Naive thymus-derived CD8-positive, alpha-beta T cell (primary cell): ENCODE measurements at regions not wholly inside any gene's neighbourhood (a gene's known extent, or its start where the extent isn't known, plus 50 kb on each side); places are given as distances from the start of the nearest gene placed in this dataset.

Experiments used
- ATAC-seq, 2 donors: fragments of 150-1000 bp; cut with Tn5 transposase in 1 of 2; sonication (Bioruptor Pico), chemical (Tn5 transposase) in 1 of 2; 1 replicate in 1 of 2; 2 replicates in 1 of 2; pipeline ENCODE4 v1.10.0; 2021; ENCODE audit warnings: mild to moderate bottlenecking in 2 of 2, moderate library complexity in 2 of 2
- POLR2A ChIA-PET: fragments of 350-600 bp; sonication (Branson Sonifier 250); formaldehyde crosslinking; loops from one replicate; lab custom pipeline; 2021; ENCODE audit warnings: antibody characterized with exemption; lab: Charles Lee
- DNase-seq, 10 donors: peaks; one replicate each; pipeline versions ENCODE4 v3.0.0 to v3.0.0-alpha.2; 2020 to 2022
- H3K27ac Mint-ChIP-seq, 10 donors: one replicate each; pipeline ENCODE4 v1.8.0; 2020 to 2022; ENCODE audit warnings: mild to moderate bottlenecking in 10 of 10, mixed read lengths in 10 of 10, moderate library complexity in 4 of 10, inconsistent platforms in 1 of 10
- H3K27me3 Mint-ChIP-seq, 5 donors: one replicate each; pipeline ENCODE4 v1.8.0; 2021 to 2022; ENCODE audit warnings: mixed read lengths in 5 of 5
- H3K36me3 Mint-ChIP-seq, 3 donors: one replicate each; pipeline ENCODE4 v1.8.0; 2020 to 2022; ENCODE audit warnings: mixed read lengths in 3 of 3, mild to moderate bottlenecking in 2 of 3, inconsistent platforms in 1 of 3
- H3K4me1 Mint-ChIP-seq, 4 donors: one replicate each; pipeline ENCODE4 v1.8.0; 2021 to 2022; ENCODE audit warnings: mixed read lengths in 4 of 4
- H3K4me3 Mint-ChIP-seq, 10 donors: one replicate each; pipeline ENCODE4 v1.8.0; 2020 to 2022; ENCODE audit warnings: mild to moderate bottlenecking in 10 of 10, mixed read lengths in 10 of 10, moderate library complexity in 6 of 10, inconsistent platforms in 1 of 10
- H3K9me3 Mint-ChIP-seq, 9 donors: one replicate each; pipeline ENCODE4 v1.8.0; 2020 to 2022; ENCODE audit warnings: mixed read lengths in 9 of 9, mild to moderate bottlenecking in 3 of 9, inconsistent platforms in 1 of 9, moderate library complexity in 1 of 9

DNA sequence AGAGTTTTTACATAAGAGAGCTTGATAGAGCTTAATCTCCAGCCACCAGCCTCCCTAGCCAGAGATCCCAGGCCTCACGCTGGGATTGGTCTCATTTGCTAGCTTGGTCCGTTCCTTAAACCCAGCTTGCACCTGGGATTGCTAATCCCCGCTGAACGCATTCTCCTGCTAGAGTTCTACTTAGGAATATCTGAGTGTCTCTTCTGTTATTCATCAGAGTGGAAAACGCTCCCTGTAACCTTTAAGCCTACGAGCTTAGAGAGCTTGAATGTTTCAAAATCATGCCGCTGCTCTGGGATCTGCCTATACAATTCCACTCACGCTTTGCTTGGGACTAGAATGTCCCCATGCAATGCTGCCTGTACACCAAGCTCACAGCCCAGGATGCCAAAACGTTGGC lies 201.8 kb downstream of the NSG2 start:
- H3K9me3 Mint-ChIP-seq, result peaks cover 5 to 25% (median 14%) of the 10 kb centered on the region in 9 donors
- DNase-seq, result no peak
- no peak overlapping the region for H3K4me3 Mint-ChIP-seq
- H3K27ac Mint-ChIP-seq, result no peak overlapping the region
- no peaks in the 10 kb centered on the region for H3K4me1 Mint-ChIP-seq
- no peak for ATAC-seq
- POLR2A ChIA-PET, result no interaction called here
- H3K36me3 Mint-ChIP-seq, result peaks cover 0 to 5% (median 0%) of the 10 kb centered on the region in 3 donors
- H3K27me3 Mint-ChIP-seq, result peaks cover 0 to 8% (median 3%) of the 10 kb centered on the region in 5 donors

DNA sequence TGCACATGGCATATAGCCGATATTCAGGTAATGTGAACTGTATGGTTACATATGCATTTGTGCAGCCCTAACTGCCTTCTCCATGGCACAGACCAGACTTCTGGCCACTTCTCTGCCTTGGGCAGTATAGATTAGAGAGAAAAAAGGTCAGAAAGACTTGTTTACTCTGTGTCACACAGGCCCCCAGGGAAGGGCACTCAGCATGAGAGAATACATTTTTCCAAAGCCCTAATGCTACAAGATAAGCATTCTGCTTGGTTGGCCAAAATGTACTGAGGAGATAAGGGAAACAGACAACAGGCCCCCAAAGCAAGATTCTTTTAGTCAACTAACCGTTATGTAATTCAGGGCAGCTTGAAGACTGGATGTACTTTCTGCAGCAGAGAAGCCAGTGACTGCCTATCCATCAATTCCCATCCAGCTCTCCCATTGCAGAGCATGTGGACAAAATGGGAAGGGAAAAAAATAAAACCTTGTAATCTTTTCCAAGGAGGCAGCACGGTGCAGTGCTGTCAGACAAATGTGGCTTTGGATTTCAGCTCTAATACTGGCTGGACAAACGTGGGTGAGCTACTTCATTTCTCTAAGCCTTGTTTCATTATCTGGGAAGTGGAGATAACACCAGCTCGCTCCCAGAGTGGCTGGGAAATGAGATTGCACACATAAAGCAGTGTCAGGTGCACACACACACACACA lies 205.9 kb downstream of the NSG2 start:
- Mint-ChIP-seq H3K9me3 (peaks cover 0 to 10% (median 0%) of the 10 kb centered on the region in 9 donors), H3K4me3 (no peak overlapping the region), H3K27ac (no peak overlapping the region), H3K4me1 (no peaks in the 10 kb centered on the region), H3K27me3 (peaks cover 0 to 7% (median 2%) of the 10 kb centered on the region in 5 donors), H3K36me3 (peaks cover 0 to 5% (median 0%) of the 10 kb centered on the region in 3 donors)
- DNase-seq (no peak), ATAC-seq (no peak)
- POLR2A ChIA-PET, result no interaction called here

DNA sequence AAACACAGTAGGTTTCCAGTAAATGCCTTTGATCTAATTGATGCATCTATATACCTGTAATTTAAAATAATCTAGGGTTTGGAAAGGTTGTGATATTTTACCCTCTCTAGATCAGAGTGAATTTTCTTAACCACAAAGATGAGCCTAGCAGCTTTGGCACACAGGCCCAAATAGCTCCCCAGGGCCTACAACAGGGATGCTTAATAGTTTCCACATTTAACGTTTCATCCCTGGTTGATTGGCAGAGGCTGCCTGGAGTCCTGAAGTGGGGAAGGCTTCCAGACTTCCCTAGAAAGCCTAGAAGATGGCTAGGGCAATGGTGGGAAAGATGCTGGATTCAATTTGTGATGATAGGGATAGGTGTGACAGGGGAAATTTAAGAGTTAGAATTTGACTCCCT lies 206.6 kb downstream of the NSG2 start:
- H3K27me3 Mint-ChIP-seq, result peaks cover 2 to 10% (median 4%) of the 10 kb centered on the region in 5 donors
- POLR2A ChIA-PET, result no interaction called here
- no peak for DNase-seq

DNA sequence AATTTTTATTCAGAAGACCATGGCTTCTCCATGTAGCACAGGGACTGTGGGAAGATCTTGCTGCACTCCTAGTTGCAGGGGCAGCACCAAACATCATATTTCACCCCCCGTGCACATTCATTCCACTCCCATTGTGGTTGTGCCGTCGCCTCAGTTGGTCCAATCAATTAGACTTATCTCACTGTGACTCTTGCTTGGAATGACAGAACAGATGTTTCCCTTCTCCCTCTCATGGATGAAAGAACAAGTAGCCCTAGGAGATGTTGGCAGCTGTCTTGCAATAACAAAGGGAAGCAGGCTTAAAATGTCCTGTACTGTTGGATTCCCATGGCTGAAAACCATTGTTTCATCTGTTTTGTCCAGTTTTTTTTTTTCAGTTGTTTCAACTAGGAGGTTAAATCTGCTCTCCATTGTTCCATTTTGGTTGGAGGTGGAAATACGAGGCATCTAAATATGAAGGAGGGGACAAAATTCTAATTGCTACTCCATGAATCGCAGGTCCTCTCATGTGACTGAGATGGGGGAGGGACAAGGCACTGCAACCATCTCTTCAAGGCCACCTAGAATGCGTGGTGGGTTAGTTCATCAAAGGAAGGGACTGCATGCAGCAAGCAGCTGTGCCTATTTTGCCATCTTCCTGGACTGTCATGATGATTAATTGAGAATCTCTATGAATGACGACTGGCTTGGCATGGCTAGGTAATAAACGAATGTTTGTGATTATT lies 214.4 kb downstream of the NSG2 start:
- H3K4me1 Mint-ChIP-seq, result no peaks in the 10 kb centered on the region
- no peak overlapping the region for H3K27ac Mint-ChIP-seq
- H3K36me3 Mint-ChIP-seq, result no peaks in the 10 kb centered on the region
- POLR2A ChIA-PET, result no interaction called here
- H3K9me3 Mint-ChIP-seq, result peaks cover 0 to 6% (median 2%) of the 10 kb centered on the region in 9 donors
- H3K27me3 Mint-ChIP-seq, result peaks cover 4 to 24% (median 13%) of the 10 kb centered on the region in 5 donors
- no peak for ATAC-seq
- H3K4me3 Mint-ChIP-seq, result no peak overlapping the region
- DNase-seq, result no peak

More for the DNA sequence above, 206.6 kb downstream of the NSG2 start:
- Mint-ChIP-seq H3K36me3 (peaks cover 0 to 5% (median 0%) of the 10 kb centered on the region in 3 donors), H3K27ac (no peak overlapping the region), H3K4me1 (no peaks in the 10 kb centered on the region), H3K9me3 (peaks cover 0 to 10% (median 0%) of the 10 kb centered on the region in 9 donors), H3K4me3 (no peak overlapping the region)
- no peak for ATAC-seq

DNA sequence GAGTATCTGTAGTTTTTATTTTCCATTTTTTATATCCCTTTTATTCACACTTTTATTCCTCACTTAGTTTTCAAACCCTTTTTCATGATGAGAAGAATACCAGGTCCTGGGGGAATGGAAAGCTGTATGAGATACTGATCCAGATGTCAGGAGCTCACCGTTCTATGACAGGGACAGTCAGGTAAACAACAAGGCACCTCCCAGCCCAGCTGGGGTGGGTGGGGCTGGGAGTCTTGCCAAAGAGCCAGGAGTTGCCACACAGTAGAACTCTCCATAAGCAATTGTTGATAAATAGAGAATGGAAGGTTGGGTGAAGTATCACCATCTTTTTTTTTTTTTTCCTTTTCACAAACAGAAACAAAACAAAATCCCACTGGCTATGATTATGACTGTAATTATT lies 225.8 kb downstream of the NSG2 start:
- Mint-ChIP-seq H3K9me3 (peaks cover 0 to 24% (median 7%) of the 10 kb centered on the region in 9 donors), H3K36me3 (no peaks in the 10 kb centered on the region), H3K4me3 (no peak overlapping the region), H3K27me3 (peaks cover 0 to 6% (median 0%) of the 10 kb centered on the region in 5 donors), H3K4me1 (no peaks in the 10 kb centered on the region), H3K27ac (no peak overlapping the region)
- DNase-seq (no peak), ATAC-seq (no peak)
- POLR2A ChIA-PET, result no interaction called here

DNA sequence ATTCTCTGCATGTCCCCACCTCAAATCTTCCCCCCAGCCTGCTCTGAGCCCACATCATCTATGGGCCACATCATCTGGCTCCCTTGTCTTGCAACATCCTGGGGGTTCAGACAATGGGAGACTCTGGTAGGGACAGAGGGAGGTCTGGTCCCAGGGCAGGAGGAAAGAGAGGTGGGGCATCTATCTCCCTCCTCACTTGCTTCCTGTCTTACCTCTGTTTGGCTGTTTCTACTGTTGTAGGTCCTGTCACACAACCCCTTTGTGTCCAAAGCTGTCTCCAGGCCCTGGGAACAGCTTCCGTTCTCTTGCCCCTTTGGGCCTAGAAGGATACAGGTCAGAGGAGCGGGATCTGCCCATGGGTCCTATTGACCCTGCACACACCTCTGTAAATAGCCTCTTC lies 227.2 kb downstream of the NSG2 start:
- no peak for ATAC-seq
- Mint-ChIP-seq H3K27ac (no peak overlapping the region), H3K4me1 (no peaks in the 10 kb centered on the region), H3K27me3 (peaks cover 0 to 6% (median 0%) of the 10 kb centered on the region in 5 donors), H3K36me3 (no peaks in the 10 kb centered on the region), H3K4me3 (no peak overlapping the region), H3K9me3 (peaks cover 0 to 19% (median 5%) of the 10 kb centered on the region in 9 donors)
- no peak for DNase-seq
- POLR2A ChIA-PET, result no interaction called here

DNA sequence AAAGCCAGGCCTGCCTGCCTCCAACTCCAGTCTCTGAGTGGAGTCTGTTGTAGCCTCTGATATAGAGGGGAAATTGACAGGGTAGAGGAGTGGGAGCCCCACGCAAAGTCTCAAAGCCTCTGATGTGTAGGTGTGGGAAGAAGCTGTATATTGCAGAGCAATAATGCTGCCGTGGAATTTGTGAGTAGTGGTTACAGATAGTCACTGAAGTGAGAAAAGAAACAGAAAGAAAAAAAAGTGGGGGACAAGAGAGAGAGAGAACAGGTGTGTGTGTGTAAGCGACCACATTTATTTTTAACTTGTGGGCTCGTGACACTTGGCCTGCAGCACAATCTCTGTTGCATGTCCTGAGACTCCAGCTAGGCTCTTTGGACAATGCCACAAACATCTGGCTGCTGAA lies 227.8 kb downstream of the NSG2 start:
- Mint-ChIP-seq H3K9me3 (peaks cover 0 to 15% (median 5%) of the 10 kb centered on the region in 9 donors), H3K27me3 (peaks cover 0 to 6% (median 0%) of the 10 kb centered on the region in 5 donors), H3K4me1 (no peaks in the 10 kb centered on the region), H3K27ac (no peak overlapping the region), H3K4me3 (no peak overlapping the region), H3K36me3 (no peaks in the 10 kb centered on the region)
- ATAC-seq, result no peak
- DNase-seq, result no peak
- POLR2A ChIA-PET, result no interaction called here

DNA sequence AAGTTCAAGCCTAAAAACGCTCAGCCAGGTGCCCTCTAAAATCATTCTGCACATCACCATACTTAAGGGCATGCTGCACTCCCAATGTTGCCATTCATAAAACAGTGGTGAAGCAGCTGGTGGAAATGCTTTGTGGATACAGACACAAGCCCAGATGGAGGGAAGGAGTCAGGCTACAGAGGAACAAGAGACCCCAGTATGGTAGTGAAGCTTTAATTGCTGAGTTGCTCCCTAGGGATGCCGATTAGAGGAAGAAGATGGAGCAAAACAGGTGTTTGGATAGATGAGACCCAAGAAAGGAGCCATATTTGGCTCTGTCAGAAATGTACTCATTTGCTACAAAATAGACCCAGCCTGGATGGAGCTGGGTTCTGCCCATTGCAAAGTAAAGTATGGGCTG lies 230.5 kb downstream of the NSG2 start:
- H3K4me1 Mint-ChIP-seq, result no peaks in the 10 kb centered on the region
- POLR2A ChIA-PET, result no interaction called here
- no peaks in the 10 kb centered on the region for H3K36me3 Mint-ChIP-seq
- ATAC-seq (no peak), DNase-seq (no peak)
- no peak overlapping the region for H3K27ac Mint-ChIP-seq
- no peak overlapping the region for H3K4me3 Mint-ChIP-seq
- H3K9me3 Mint-ChIP-seq, result no peaks in the 10 kb centered on the region
- peaks cover 0 to 6% (median 0%) of the 10 kb centered on the region in 5 donors for H3K27me3 Mint-ChIP-seq

DNA sequence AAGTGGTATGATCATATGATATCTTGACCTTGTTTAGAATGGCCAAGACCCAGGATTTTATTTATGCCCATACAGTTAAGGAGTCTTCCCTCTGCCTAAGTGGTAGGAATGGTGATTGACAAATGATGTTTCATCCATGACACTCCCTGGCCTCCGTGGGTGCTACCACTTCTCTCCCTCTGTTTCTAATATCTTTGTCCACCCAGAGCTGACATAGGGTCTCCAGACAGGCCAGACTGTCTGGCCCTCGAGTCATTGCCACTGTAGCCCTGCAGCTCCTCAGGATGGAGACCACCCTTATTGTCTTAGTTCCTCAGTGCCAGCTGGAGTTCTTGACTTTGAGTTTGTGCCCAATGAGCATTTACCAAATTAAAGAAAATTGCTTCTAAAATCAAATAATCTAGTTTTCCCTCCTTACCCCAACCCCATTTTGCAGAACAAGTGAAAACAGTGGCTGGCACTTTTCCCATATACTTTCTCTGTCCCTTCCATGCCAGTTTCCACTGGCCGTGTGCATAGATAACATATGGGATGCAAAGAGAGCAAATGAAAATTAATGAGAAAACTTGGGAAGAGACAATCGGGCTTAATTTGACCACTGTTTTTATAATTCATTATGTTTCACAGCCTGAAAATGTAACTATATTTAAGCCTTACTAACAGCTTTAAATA lies 235.7 kb downstream of the NSG2 start:
- DNase-seq (no peak), ATAC-seq (no peak)
- Mint-ChIP-seq H3K4me1 (peaks cover 0 to 1% (median 0%) of the 10 kb centered on the region in 4 donors), H3K27me3 (peaks cover 4 to 31% (median 16%) of the 10 kb centered on the region in 5 donors), H3K36me3 (peaks cover 0 to 2% (median 0%) of the 10 kb centered on the region in 3 donors), H3K9me3 (peaks cover 0 to 3% (median 0%) of the 10 kb centered on the region in 9 donors), H3K27ac (no peak overlapping the region), H3K4me3 (no peak overlapping the region)
- POLR2A ChIA-PET, result no interaction called here

DNA sequence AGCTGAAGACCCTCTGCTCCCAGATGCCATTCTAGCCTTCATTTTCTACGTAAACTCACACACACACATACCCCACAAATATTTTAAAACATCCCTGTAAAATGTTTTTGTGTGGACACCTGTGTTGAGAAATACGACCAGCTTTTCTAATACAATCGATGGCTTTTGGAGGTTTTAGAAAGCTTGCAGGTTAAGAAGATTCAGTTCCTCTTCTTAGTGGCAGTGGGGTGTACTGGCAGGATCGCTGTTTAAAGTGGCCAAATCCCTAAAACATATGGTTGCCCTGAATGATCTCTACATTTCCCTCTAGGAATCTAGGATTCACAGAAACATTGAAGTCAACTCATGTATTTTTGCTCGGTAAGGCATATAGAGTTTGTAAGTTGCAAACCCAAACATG lies 236.3 kb downstream of the NSG2 start:
- peaks cover 0 to 3% (median 0%) of the 10 kb centered on the region in 9 donors for H3K9me3 Mint-ChIP-seq
- POLR2A ChIA-PET, result no interaction called here
- H3K4me1 Mint-ChIP-seq, result peaks cover 0 to 1% (median 0%) of the 10 kb centered on the region in 4 donors
- no peak overlapping the region for H3K27ac Mint-ChIP-seq
- H3K27me3 Mint-ChIP-seq, result peaks cover 4 to 31% (median 16%) of the 10 kb centered on the region in 5 donors
- no peak overlapping the region for H3K4me3 Mint-ChIP-seq
- no peak for ATAC-seq
- peaks cover 0 to 2% (median 0%) of the 10 kb centered on the region in 3 donors for H3K36me3 Mint-ChIP-seq
- no peak for DNase-seq

DNA sequence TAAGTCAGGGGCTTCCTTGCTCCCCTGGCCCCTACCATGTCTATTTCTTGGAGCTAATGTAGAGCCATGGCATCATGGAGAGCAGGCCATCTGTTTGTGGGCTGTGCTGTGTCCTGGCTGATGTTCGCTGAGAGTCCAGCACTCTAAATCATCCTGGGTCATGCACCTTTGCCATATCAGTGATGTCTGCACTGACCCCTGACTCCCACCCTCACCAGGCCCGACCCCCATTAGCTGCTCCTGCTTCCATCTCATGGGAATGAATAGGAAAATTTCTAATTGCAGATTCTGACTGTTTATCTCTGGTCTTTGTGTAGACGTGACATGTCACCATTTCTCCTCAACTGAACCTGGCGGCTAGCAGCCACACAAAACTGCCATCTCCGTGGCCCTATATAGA lies 236.9 kb downstream of the NSG2 start:
- Mint-ChIP-seq H3K36me3 (peaks cover 0 to 2% (median 0%) of the 10 kb centered on the region in 3 donors), H3K27ac (no peak overlapping the region), H3K4me3 (no peak overlapping the region), H3K9me3 (peaks cover 0 to 3% (median 0%) of the 10 kb centered on the region in 9 donors), H3K4me1 (peaks cover 0 to 1% (median 0%) of the 10 kb centered on the region in 4 donors), H3K27me3 (peaks cover 4 to 31% (median 16%) of the 10 kb centered on the region in 5 donors)
- ATAC-seq, result no peak
- DNase-seq, result no peak
- POLR2A ChIA-PET, result no interaction called here

DNA sequence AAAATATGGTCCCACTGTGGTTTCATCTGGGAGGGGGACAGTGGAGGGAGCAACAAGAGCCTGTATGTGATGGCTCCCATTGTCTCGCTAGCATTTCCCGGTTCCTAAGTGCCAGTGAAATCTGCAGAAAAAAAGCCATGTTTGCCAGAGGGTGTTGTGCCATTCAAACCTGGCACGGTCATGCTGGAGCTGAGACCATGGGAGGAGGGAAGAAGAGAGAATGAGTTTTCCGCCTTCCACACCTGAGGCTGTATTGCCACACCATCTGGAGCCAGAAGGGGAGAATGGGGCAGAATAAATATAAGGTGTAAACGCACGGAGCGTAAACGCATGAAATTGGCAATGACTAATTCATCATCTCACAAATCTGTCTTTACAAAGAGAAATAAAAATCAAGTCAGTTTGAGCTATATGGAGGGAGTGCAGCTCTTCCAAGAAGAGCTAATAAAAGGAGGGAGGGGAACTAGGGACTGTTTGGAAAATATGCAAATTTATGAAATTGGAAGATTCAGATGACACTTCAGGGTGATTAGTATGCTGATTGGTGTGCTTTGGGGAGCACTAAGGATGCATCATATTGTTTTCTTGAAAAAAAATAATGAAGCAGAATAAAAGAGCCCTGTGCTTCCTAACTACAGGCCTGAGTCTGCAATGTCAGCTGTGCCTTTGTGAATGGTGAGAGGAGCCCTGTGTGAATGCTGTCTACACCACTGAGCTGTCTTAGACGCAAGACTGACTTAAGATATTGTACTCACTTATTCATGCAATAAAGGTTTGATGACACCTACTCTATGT lies 237.9 kb downstream of the NSG2 start:
- Mint-ChIP-seq H3K27me3 (peaks cover 4 to 31% (median 16%) of the 10 kb centered on the region in 5 donors), H3K4me3 (no peak overlapping the region), H3K27ac (no peak overlapping the region), H3K4me1 (peaks cover 0 to 1% (median 0%) of the 10 kb centered on the region in 4 donors), H3K36me3 (peaks cover 0 to 2% (median 0%) of the 10 kb centered on the region in 3 donors), H3K9me3 (peaks cover 0 to 3% (median 0%) of the 10 kb centered on the region in 9 donors)
- POLR2A ChIA-PET, result no interaction called here
- DNase-seq (no peak), ATAC-seq (no peak)
